Chondrocyte (in vitro differentiated cells): ENCODE measurements at regions not wholly inside any gene's neighbourhood (a gene's known extent, or its start where the extent isn't known, plus 50 kb on each side); places are given as distances from the start of the nearest gene placed in this dataset.
"Not testable (repeated sequence)": the region's sequence is repeated elsewhere in the genome, so short reads cannot be mapped to it uniquely, and the experiment has no call there.

ENCODE experiments used
- DNase-seq: peaks from one replicate; pipeline ENCODE4 v3.0.0; 2021; ENCODE audit warnings: mixed read lengths, low spot score
- H3K27ac Mint-ChIP-seq: one replicate; pipeline ENCODE4 v1.8.0; 2021; ENCODE audit warnings: mild to moderate bottlenecking, moderate library complexity, mixed read lengths; ENCODE audit not compliant: unreplicated experiment
- H3K27me3 Mint-ChIP-seq: 2 replicates; pipeline ENCODE4 v1.8.0; 2021; ENCODE audit warnings: low read depth, mixed read lengths
- H3K36me3 Mint-ChIP-seq: 2 replicates; pipeline ENCODE4 v1.8.0; 2021; ENCODE audit warnings: low read depth, mixed read lengths
- H3K4me1 Mint-ChIP-seq: 2 replicates; pipeline ENCODE4 v1.8.0; 2021; ENCODE audit warnings: low read depth, mild to moderate bottlenecking, mixed read lengths
- H3K4me3 Mint-ChIP-seq: one replicate; pipeline ENCODE4 v1.8.0; 2021; ENCODE audit warnings: mild to moderate bottlenecking, moderate library complexity, mixed read lengths; ENCODE audit not compliant: unreplicated experiment
- H3K9me3 Mint-ChIP-seq: 2 replicates; pipeline ENCODE4 v1.8.0; 2021; ENCODE audit warnings: low read depth, mixed read lengths
- TF ChIP-seq, protein P1 (sequence below): fragments of 200-600 bp; sonication (generic); IDR thresholded peaks from 2 replicates; pipeline ENCODE4 v1.5.0; 2021; ENCODE audit warnings: antibody characterized with exemption, mild to moderate bottlenecking, moderate library complexity

GRCh38 chr19:29045679-29046254, 167.2 kb downstream of the UQCRFS1 start:
- DNase-seq = no peak
- H3K4me1 Mint-ChIP-seq = no peaks in the 10 kb centered on the region
- H3K27ac Mint-ChIP-seq = no peak overlapping the region
- H3K9me3 Mint-ChIP-seq = peaks cover 7% of the 10 kb centered on the region
- TF ChIP-seq, protein P1, sequence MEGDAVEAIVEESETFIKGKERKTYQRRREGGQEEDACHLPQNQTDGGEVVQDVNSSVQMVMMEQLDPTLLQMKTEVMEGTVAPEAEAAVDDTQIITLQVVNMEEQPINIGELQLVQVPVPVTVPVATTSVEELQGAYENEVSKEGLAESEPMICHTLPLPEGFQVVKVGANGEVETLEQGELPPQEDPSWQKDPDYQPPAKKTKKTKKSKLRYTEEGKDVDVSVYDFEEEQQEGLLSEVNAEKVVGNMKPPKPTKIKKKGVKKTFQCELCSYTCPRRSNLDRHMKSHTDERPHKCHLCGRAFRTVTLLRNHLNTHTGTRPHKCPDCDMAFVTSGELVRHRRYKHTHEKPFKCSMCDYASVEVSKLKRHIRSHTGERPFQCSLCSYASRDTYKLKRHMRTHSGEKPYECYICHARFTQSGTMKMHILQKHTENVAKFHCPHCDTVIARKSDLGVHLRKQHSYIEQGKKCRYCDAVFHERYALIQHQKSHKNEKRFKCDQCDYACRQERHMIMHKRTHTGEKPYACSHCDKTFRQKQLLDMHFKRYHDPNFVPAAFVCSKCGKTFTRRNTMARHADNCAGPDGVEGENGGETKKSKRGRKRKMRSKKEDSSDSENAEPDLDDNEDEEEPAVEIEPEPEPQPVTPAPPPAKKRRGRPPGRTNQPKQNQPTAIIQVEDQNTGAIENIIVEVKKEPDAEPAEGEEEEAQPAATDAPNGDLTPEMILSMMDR = no peak
- no peaks in the 10 kb centered on the region for H3K27me3 Mint-ChIP-seq
- no peak overlapping the region for H3K4me3 Mint-ChIP-seq
- no peaks in the 10 kb centered on the region for H3K36me3 Mint-ChIP-seq

GRCh38 chr19:29044037-29044436, 168.9 kb downstream of the UQCRFS1 start:
- TF ChIP-seq, protein P1 = no peak
- Mint-ChIP-seq H3K27ac (no peak overlapping the region), H3K4me1 (no peaks in the 10 kb centered on the region), H3K9me3 (peaks cover 5% of the 10 kb centered on the region), H3K4me3 (no peak overlapping the region), H3K27me3 (peaks cover 8% of the 10 kb centered on the region), H3K36me3 (no peaks in the 10 kb centered on the region)
- DNase-seq = no peak

DNA sequence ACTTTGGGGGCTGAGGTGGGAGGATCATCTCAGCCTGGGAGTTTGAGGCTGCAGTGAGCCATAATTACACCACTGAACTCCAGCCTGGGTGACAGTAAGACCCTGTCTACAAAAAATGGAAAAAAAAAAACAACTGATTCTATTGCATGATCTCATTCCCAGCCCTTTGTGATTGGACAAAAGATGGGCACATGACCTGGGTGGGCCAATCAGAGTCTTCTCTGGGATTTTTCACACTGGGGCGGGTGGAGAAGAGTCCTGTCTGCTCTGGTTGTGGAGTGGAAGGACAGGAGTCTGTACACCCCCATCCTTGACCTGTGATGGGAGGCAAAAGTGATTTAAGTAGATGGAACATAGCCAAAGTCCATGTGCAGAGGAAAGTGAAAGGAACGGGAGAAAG, 170.5 kb downstream of the UQCRFS1 start:
- no peak for DNase-seq
- no peak overlapping the region for H3K4me3 Mint-ChIP-seq
- no peaks in the 10 kb centered on the region for H3K4me1 Mint-ChIP-seq

GRCh38 chr19:29040951-29041350, 172.0 kb downstream of the UQCRFS1 start:
- Mint-ChIP-seq H3K4me1 (no peaks in the 10 kb centered on the region), H3K36me3 (no peaks in the 10 kb centered on the region), H3K27ac (no peak overlapping the region), H3K9me3 (peaks cover 5% of the 10 kb centered on the region), H3K4me3 (no peak overlapping the region), H3K27me3 (peaks cover 19% of the 10 kb centered on the region)
- DNase-seq = no peak
- TF ChIP-seq, protein P1 = no peak

More for the DNA sequence above, 170.5 kb downstream of the UQCRFS1 start:
- H3K36me3 Mint-ChIP-seq = no peaks in the 10 kb centered on the region
- H3K27ac Mint-ChIP-seq = no peak overlapping the region
- peaks cover 15% of the 10 kb centered on the region for H3K27me3 Mint-ChIP-seq
- peaks cover 5% of the 10 kb centered on the region for H3K9me3 Mint-ChIP-seq
- TF ChIP-seq, protein P1 = no peak

DNA sequence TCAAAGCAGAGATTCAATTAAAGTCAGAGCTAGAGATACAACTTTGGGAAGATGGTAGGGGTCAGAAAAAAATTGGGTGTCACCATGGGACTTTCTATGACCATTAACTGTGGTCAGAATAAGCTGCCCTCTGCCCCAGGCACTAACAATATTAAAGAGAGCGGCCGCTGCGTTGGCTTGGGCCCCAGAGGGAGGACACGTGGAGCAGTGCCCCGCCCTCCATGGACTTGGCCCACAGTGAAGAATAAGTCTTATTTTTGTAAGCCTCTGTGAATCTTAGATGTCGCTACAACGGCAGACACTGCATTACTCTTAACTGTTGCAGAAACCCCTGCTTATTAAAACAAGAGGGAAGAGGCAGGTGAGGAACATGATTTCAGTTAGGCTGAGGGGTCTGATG, 172.7 kb downstream of the UQCRFS1 start:
- Mint-ChIP-seq H3K27ac (no peak overlapping the region), H3K27me3 (peaks cover 22% of the 10 kb centered on the region), H3K36me3 (no peaks in the 10 kb centered on the region), H3K9me3 (peaks cover 5% of the 10 kb centered on the region), H3K4me3 (no peak overlapping the region), H3K4me1 (no peaks in the 10 kb centered on the region)
- no peak for DNase-seq
- TF ChIP-seq, protein P1 = no peak

- not testable (repeated sequence) for H3K36me3 Mint-ChIP-seq, H3K4me3 Mint-ChIP-seq, H3K4me1 Mint-ChIP-seq, H3K27ac Mint-ChIP-seq, H3K9me3 Mint-ChIP-seq, DNase-seq
- H3K27me3 Mint-ChIP-seq = peaks cover 22% of the 10 kb centered on the region
These were observed 173.9 kb downstream of the UQCRFS1 start for GRCh38 chr19:29039036-29039435.
